AG10803 (cell line): ENCODE measurements at regions not wholly inside any gene's neighbourhood (a gene's known extent, or its start where the extent isn't known, plus 50 kb on each side); places are given as distances from the start of the nearest gene placed in this dataset.

Source experiments
- DNase-seq: peaks from one replicate; pipeline ENCODE4 v3.0.0; 2010; ENCODE audit warnings: low read depth
- H3K4me3 ChIP-seq: 2 replicates; pipeline ENCODE4 v1.5.1; 2011; ENCODE audit warnings: mild to moderate bottlenecking, low read length, control low read depth
- TF ChIP-seq, protein P1 (sequence below): conservative IDR thresholded peaks from 2 replicates; pipeline ENCODE4 v1.5.1; 2011; ENCODE audit warnings: mild to moderate bottlenecking, low read length, control low read depth, inconsistent platforms

DNA sequence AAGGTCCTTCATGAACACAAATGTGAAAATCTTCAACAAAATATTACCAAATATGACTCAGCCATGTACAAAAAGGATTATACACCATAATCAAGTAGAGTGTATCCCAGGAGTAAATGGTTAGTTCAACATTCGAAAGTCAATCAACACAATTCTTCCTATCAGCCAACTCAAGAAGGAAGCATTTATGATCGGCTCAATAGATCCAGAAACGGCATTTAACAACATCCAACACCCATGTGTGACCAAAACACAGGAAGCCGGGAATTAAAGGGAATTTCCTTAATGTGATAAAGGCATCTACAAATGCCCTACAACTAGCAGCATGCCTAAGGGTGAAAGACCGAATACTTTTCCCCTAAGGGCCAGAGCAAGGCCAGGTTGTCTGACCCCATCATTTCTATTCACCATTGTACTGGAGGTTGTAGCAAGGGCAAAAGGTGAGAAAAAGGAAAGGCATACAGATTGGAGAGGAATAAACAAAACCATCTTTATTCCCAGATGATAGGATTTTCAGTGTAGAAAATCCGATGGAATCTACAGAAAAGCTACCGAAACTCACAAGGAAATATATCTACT is 69.9 kb upstream of the CLDN5 start:
- no peak overlapping the region for H3K4me3 ChIP-seq
- TF ChIP-seq, protein P1, sequence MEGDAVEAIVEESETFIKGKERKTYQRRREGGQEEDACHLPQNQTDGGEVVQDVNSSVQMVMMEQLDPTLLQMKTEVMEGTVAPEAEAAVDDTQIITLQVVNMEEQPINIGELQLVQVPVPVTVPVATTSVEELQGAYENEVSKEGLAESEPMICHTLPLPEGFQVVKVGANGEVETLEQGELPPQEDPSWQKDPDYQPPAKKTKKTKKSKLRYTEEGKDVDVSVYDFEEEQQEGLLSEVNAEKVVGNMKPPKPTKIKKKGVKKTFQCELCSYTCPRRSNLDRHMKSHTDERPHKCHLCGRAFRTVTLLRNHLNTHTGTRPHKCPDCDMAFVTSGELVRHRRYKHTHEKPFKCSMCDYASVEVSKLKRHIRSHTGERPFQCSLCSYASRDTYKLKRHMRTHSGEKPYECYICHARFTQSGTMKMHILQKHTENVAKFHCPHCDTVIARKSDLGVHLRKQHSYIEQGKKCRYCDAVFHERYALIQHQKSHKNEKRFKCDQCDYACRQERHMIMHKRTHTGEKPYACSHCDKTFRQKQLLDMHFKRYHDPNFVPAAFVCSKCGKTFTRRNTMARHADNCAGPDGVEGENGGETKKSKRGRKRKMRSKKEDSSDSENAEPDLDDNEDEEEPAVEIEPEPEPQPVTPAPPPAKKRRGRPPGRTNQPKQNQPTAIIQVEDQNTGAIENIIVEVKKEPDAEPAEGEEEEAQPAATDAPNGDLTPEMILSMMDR = no peak
- no peak for DNase-seq

DNA sequence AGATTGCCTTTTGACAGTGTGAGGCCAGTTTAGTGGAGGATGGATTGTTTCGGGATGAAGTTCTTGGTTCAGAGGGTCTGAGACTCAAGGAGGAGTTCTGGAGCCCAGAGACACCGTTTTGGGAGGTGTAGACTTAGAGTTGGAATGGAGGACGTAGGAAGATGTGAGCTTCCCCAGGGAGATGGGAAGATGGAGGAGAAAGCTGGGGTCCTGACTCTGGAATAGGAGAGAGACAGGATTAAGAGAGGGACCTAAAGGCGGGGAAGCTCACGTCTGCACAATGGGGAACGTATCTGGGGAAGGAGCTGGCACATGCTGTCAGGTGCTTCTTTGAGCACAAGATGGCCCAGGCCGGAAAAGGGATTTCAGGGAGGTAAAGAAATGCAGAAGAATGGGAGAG is 71.3 kb upstream of the CLDN5 start:
- TF ChIP-seq, protein P1 = no peak
- DNase-seq = no peak
- no peak overlapping the region for H3K4me3 ChIP-seq

DNA sequence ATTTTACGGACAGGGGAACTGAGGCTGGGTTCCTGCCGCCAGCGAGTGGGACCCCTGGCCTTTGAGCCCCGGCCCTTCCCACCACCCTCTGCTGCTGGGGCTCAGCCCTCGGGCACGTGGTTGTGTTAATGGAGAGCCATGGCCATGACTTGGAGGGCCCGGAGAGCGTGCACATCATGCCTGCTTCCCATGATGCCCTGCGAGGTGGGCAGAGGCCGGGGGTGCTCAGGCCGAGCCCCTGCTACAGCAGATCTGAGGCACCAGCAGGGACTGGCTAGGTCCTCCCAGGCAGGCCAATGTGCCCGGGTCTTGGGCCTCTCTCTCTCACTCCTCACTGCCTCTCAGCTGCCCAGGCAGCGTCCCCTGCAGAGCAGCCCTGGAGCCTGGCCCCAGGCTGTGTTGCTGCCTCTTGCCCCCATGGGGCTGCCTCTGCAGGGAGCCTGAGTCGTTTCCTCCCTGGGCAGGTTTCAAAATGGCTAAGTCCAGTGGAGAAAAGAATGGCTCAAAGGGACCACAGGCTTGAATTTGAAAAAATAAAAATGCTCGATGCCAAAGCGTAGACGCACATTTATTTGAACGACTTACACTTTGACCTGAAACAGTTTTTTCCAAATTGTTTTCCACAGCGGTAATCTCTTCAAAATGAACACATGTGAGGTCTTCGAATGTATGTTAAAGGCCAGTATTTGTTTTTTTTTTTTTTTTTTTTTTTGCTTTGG is 72.6 kb upstream of the CLDN5 start:
- TF ChIP-seq, protein P1 = no peak
- DNase-seq = no peak
- H3K4me3 ChIP-seq = no peak overlapping the region

DNA sequence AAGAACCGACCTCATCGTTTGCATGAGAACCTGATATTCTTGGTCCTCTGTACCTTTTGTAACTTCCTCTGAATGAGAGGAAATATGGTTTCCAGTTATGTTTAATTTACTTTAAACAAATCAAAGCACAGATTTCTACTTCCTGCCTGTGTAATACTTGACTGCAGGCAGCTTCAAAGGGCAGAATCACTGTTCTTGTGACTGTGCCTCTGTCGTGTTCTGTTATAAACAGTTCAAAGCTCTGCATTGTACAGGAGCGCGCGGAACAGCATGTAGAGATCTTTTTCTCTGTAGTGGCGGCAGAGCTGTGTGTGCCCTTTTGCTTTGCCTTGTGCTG is 73.2 kb upstream of the CLDN5 start:
- TF ChIP-seq, protein P1 = no peak
- no peak overlapping the region for H3K4me3 ChIP-seq
- no peak for DNase-seq

DNA sequence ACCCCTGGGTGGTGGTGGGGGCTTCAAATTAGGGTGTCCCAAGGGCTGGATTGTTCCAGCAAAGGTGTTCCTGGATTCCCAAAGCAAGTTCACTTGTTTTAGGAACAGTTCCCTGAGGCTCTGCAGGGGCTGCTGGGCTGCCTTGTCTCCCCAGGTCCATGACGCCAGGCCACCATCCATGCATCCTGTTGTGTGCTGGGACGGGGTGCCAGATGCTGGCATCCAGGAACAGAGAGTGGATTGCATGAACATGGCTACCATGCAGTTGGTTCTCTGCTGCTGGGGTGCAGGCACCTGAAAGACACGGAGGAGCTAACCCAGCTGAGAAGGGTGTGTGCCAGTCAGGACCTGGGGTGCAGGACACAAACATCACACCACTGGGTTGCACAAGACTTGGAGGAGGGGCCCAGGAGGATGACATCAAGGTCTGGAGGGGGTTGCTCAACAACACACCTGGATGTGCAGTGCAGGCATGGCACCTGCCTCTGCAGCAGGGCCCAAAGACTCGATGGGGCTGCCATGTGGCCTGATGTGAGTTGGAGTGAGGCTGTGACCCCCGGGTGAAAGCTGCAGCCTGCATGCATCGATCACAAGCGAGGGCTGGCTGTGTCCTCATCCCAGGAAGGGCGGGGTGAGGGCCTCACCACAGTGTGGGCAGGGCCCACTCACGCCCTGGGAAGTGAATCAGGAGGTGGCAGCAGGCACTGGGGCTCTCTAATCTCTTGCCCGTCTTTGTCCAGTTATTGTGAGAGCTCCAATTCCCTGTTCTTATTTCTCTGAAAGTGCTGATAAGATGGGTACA is 74.0 kb upstream of the CLDN5 start:
- H3K4me3 ChIP-seq = no peak overlapping the region
- DNase-seq = no peak
- TF ChIP-seq, protein P1 = no peak

DNA sequence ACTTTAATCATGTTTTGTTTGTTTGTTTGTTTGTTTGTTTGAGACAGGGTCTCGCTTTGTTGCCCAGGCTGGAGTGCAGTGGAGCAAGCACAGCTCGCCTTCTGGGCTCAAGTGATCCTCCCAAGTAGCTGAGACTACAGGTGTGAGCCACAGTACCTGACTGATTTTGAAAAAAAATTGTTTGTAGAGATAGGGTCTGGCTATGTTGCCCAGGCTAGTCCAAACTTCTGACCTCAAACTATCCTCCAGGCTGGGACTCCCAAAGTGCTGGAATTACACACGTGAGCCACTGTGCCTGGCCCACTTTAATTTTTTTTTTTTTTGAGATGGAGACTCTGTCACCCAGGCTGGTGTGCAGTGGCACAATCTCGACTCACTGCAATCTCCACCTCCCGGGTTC is 74.8 kb upstream of the CLDN5 start:
- TF ChIP-seq, protein P1 = no peak
- no peak overlapping the region for H3K4me3 ChIP-seq
- DNase-seq = no peak
